ENCODE measurements at regions not wholly inside any gene's neighbourhood (a gene's known extent, or its start where the extent isn't known, plus 50 kb on each side); places are given as distances from the start of the nearest gene placed in this dataset.

GRCh38 chr1:83520797-83521196 is 478.1 kb downstream of the TTLL7 start:
- CTCF ChIA-PET = no interaction called here
- TF ChIP-seq, protein P1, sequence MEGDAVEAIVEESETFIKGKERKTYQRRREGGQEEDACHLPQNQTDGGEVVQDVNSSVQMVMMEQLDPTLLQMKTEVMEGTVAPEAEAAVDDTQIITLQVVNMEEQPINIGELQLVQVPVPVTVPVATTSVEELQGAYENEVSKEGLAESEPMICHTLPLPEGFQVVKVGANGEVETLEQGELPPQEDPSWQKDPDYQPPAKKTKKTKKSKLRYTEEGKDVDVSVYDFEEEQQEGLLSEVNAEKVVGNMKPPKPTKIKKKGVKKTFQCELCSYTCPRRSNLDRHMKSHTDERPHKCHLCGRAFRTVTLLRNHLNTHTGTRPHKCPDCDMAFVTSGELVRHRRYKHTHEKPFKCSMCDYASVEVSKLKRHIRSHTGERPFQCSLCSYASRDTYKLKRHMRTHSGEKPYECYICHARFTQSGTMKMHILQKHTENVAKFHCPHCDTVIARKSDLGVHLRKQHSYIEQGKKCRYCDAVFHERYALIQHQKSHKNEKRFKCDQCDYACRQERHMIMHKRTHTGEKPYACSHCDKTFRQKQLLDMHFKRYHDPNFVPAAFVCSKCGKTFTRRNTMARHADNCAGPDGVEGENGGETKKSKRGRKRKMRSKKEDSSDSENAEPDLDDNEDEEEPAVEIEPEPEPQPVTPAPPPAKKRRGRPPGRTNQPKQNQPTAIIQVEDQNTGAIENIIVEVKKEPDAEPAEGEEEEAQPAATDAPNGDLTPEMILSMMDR (conservative IDR thresholded peaks at IDR 0.05; ENCODE audit: low read depth) = no peak
- DNase-seq (ENCODE audit: low spot score) = no peak
- no peak overlapping the region for H3K27ac ChIP-seq
- POLR2A ChIA-PET (ENCODE audit: low non-redundant PET) = no interaction called here

DNA sequence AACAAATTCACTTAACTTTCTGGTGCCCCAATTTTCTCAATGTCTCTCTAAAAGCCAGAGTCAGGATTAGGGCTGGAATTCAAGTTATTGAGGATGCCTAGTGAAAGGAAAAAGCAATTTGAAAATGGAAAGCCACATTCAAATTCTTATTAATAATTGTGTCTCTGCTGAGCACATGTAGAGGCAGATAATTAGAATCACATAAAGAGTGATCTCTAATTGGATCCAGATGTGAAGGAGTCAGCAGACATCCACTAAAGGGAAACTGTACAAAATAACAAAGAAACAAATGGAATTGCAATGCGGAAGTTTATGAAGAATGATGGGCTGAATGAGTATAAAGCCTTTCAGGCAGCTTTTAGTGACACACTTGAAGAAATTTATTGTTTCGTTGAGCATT is 482.6 kb downstream of the TTLL7 start:
- POLR2A ChIA-PET (ENCODE audit: low non-redundant PET) = no interaction called here
- TF ChIP-seq, protein P1 (conservative IDR thresholded peaks at IDR 0.05; ENCODE audit: low read depth) = no peak
- CTCF ChIA-PET = no interaction called here
- no peak for DNase-seq (ENCODE audit: low spot score)
- H3K27ac ChIP-seq = no peak overlapping the region

DNA sequence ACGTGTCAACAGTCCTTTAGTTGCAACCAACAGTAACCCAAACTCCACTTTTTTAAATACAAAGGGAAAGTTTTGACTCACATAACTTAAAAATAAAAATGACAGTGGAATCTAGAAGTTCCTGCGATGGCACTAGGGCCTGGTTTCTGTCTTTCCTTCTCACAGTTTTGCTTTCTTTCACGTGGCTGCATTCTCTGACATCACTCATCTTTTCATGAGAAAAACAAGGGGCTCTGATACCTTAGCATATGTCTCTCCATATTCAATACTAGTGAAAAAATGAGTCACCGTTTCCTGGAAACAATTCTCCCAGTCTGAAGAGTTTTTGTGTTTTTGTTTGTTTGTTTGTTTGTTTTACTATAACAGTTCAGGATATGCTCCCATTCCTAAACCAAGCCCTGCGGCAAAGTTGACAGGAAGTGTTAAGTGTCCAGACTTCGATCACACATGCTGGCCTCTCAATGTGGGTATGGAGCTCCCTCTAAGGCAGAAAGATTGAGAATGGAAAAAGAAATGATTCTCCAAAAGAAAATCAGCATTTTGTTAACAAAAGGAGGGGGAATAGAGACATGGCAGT is 483.3 kb downstream of the TTLL7 start:
- H3K27ac ChIP-seq = no peak overlapping the region
- no peak for DNase-seq (ENCODE audit: low spot score)
- ChIA-PET POLR2A (ENCODE audit: low non-redundant PET) (no interaction called here), CTCF (no interaction called here)
- TF ChIP-seq, protein P1 (conservative IDR thresholded peaks at IDR 0.05; ENCODE audit: low read depth) = no peak

DNA sequence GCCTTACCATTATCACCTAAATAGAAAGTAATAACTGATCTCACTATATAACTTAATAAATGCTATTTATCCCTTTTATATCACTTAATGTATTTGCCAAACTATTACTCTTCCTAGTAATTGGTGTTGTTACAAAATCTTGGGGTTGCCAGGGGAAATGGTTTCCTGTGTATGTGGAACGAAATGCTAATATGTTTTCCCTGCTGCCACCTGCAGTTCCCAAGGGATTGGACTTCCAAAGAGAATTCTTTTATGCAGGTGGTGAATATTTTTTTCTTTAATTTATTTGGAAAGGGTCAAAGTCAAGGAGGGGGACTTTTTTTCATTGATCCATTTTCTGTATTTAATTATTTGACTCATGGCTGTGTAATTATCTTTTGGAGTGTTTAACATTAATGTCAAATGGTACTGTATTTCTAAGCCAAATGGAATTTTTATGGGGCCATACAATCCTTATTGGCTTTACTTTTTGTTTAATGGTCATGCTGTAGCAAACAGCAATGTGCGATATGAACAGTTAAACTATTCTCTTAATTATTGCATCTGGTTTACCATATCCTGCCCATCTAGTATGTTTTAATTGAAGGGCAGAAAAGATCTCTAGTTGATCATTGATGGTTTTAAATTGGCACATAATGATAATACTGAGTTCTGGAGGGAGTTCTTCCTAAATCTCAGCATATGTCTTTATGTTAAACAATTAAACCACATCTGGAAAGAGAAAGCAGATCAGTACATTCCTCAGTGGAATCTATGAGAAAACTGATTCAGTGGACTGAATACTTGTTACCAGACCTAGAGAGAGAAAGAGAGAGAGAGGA is 486.3 kb downstream of the TTLL7 start:
- ChIA-PET POLR2A (ENCODE audit: low non-redundant PET) (no interaction called here), CTCF (no interaction called here)
- no peak overlapping the region for H3K27ac ChIP-seq
- TF ChIP-seq, protein P1 (conservative IDR thresholded peaks at IDR 0.05; ENCODE audit: low read depth) = no peak
- DNase-seq (ENCODE audit: low spot score) = no peak

GRCh38 chr1:83511146-83511726 is 487.7 kb downstream of the TTLL7 start:
- CTCF ChIA-PET = no interaction called here
- no peak for DNase-seq (ENCODE audit: low spot score)
- TF ChIP-seq, protein P1 (conservative IDR thresholded peaks at IDR 0.05; ENCODE audit: low read depth) = no peak
- H3K27ac ChIP-seq = no peak overlapping the region
- POLR2A ChIA-PET (ENCODE audit: low non-redundant PET) = no interaction called here

DNA sequence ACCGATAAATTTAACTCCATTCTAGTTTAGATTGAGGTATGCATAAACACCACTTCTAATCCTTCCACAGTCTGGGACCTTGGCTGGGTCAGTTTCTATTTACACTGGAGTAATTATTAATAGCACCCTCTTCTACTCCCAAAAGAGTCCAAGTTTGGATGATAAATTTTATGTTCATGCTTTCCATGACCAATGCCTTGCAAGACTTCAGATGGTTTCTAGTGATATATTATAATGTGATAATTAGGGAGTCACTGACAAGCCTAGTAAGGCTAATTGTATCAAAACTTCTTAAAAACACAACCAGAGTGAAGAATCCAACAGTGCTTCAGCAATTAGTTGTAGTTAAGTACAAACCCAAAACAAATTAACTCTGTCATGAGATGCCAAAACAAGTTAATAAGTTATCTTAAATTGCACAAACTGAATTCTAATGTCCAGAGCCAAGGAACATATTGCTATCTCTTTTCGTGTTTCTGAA is 489.6 kb downstream of the TTLL7 start:
- no peak for DNase-seq (ENCODE audit: low spot score)
- CTCF ChIA-PET = interaction anchor here (0.6 kb wide), 1 partner anchor 656 kb away, joined by 3 read pairs; no protein-coding TSS in a partner anchor
- POLR2A ChIA-PET (ENCODE audit: low non-redundant PET) = no interaction called here
- TF ChIP-seq, protein P1 (conservative IDR thresholded peaks at IDR 0.05; ENCODE audit: low read depth) = no peak
- H3K27ac ChIP-seq = no peak overlapping the region
